ENCODE measurements at regions not wholly inside any gene's neighbourhood (a gene's known extent, or its start where the extent isn't known, plus 50 kb on each side); places are given as distances from the start of the nearest gene placed in this dataset.

DNA sequence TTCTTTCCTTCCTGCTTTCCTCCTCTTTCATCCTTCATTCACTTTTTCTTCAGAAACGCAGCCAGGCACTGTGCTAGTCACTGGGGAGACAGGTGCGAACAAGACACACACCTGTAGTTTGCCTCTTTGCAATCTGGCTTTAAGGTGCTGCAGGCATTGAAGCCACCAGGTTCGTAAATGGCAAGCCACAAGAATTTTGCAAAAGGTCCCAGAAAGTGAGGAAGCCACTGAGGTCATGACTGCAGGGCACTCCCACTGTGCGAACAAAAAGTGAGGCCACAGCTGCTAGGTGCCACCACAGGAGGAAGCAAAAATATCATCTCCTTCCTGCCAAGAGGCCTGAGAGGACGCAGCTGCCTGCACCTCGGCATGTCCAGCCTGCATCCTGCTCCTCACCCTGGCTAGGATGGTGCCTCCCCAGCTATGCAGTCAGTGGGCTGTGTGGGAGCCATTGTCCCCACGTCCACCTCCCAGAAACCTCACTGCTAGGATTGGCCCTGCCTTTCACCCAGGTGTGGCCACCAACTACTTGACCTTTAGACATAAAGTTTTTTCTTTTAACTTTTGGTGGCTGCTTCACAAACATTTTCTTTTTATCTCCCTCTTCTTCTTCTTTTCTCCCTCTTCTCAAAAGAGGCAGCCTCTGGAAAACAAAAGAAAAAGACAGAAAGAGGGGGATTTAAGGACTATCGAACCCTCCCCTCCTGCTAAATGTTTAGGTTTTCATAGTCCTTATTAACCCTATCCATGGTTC lies 230.8 kb downstream of the BCAS1 start:
- Histone ChIP-seq H3K27ac (no peak overlapping the region), H3K36me3 (no peaks in the 10 kb centered on the region), H3K4me1 (no peaks in the 10 kb centered on the region), H3K27me3 (no peaks in the 10 kb centered on the region), H3K9me3 (no peaks in the 10 kb centered on the region), H3K4me3 (no peak overlapping the region)
- TF ChIP-seq POLR2AphosphoS5 (IDR thresholded peaks at IDR 0.05) = peak in 1 of 3 donors; percentile 18
- TF ChIP-seq POLR2A (IDR thresholded peaks at IDR 0.05) = no peak
- intact Hi-C loops (cut with DNase I; ENCODE audit: low total_unique reads) = no loop called here
- peak in 1 of 2 donors; percentile 39 for DNase-seq (ENCODE audit: low spot score in 2 of 2)

- Histone ChIP-seq H3K4me1 (no peaks in the 10 kb centered on the region), H3K27me3 (no peaks in the 10 kb centered on the region), H3K9me3 (no peaks in the 10 kb centered on the region), H3K4me3 (no peak overlapping the region), H3K27ac (no peak overlapping the region), H3K36me3 (no peaks in the 10 kb centered on the region)
- TF ChIP-seq POLR2AphosphoS5 (IDR thresholded peaks at IDR 0.05) = no peak
- TF ChIP-seq, protein P1, sequence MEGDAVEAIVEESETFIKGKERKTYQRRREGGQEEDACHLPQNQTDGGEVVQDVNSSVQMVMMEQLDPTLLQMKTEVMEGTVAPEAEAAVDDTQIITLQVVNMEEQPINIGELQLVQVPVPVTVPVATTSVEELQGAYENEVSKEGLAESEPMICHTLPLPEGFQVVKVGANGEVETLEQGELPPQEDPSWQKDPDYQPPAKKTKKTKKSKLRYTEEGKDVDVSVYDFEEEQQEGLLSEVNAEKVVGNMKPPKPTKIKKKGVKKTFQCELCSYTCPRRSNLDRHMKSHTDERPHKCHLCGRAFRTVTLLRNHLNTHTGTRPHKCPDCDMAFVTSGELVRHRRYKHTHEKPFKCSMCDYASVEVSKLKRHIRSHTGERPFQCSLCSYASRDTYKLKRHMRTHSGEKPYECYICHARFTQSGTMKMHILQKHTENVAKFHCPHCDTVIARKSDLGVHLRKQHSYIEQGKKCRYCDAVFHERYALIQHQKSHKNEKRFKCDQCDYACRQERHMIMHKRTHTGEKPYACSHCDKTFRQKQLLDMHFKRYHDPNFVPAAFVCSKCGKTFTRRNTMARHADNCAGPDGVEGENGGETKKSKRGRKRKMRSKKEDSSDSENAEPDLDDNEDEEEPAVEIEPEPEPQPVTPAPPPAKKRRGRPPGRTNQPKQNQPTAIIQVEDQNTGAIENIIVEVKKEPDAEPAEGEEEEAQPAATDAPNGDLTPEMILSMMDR (IDR thresholded peaks at IDR 0.05) = no peak
- no peak for TF ChIP-seq POLR2A (IDR thresholded peaks at IDR 0.05)
- DNase-seq (ENCODE audit: low spot score in 2 of 2) = no peak
- intact Hi-C loops (cut with DNase I; ENCODE audit: low total_unique reads) = no loop called here
Observed at GRCh38 chr20:53838311-53838868, 232.0 kb downstream of the BCAS1 start.

DNA sequence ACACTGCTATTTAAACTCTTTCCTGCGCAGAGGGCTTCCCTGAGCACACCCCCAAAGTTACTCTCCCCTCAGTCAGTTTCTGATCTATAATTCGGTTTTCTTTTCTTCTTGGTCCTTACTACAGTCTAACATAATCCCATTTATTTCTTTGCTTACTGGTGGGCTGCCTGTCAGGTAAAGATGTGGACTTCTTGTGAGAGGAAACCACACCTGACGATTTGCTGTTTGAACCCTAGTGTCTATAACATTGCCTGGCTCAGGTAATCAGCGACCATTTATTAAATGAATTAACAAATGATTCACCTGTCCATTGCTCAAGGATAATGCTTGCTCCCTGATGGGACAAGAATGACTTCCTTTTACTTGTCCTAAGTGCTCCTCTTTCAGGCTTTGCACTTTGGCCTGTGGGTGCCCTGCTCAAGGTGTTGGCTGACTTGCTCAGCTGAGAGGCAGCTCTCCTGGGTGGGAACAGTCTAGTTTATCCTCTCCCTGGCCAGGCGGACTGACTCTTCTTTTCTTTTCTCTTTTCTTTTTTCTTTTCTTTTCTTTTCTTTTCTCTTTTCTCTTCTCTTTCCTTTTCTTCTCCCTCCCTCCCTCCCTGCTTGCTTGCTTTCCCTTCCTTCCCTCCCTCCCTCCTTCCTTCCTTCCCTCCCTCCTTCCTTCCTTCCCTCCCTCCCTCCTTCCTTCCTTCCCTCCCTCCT lies 233.1 kb downstream of the BCAS1 start:
- Histone ChIP-seq H3K27me3 (no peaks in the 10 kb centered on the region), H3K4me3 (no peak overlapping the region), H3K9me3 (no peaks in the 10 kb centered on the region), H3K36me3 (no peaks in the 10 kb centered on the region), H3K4me1 (no peaks in the 10 kb centered on the region), H3K27ac (no peak overlapping the region)
- intact Hi-C loops (cut with DNase I; ENCODE audit: low total_unique reads) = no loop called here
- TF ChIP-seq POLR2A (IDR thresholded peaks at IDR 0.05) = no peak
- TF ChIP-seq, protein P1 (IDR thresholded peaks at IDR 0.05) = no peak
- no peak for TF ChIP-seq POLR2AphosphoS5 (IDR thresholded peaks at IDR 0.05)
- DNase-seq (ENCODE audit: low spot score in 2 of 2) = no peak

GRCh38 chr20:53834749-53835148 lies 235.6 kb downstream of the BCAS1 start:
- DNase-seq (ENCODE audit: low spot score in 2 of 2) = no peak
- Histone ChIP-seq H3K36me3 (no peaks in the 10 kb centered on the region), H3K27ac (no peak overlapping the region), H3K9me3 (no peaks in the 10 kb centered on the region), H3K4me1 (no peaks in the 10 kb centered on the region), H3K4me3 (no peak overlapping the region), H3K27me3 (no peaks in the 10 kb centered on the region)
- intact Hi-C loops (cut with DNase I; ENCODE audit: low total_unique reads) = no loop called here
- TF ChIP-seq POLR2A (IDR thresholded peaks at IDR 0.05) = no peak
- TF ChIP-seq POLR2AphosphoS5 (IDR thresholded peaks at IDR 0.05) = no peak
- TF ChIP-seq, protein P1 (IDR thresholded peaks at IDR 0.05) = no peak

DNA sequence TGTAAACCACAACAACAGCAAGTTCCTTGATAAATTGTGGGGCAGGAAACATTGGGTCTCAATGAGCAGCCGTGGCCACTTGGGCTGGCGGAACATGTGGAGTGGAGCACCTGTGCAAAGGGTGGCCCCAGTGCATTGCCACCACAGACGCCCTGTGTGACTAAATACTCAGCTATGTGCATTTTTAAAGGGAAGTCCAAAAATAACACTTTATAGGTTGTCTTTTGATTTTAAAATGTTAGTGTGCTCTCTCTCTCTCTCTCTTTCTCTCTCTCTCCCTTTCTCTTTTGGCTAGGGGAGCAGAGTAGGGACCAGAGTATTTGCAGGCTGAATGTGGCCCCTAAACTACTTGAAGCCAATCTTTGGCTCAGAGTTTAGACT lies 236.3 kb downstream of the BCAS1 start:
- TF ChIP-seq POLR2AphosphoS5 (IDR thresholded peaks at IDR 0.05) (no peak), POLR2A (IDR thresholded peaks at IDR 0.05) (no peak)
- H3K36me3 ChIP-seq = no peaks in the 10 kb centered on the region
- no peaks in the 10 kb centered on the region for H3K27me3 ChIP-seq
- H3K4me3 ChIP-seq = no peak overlapping the region
- DNase-seq (ENCODE audit: low spot score in 2 of 2) = no peak
- no peak overlapping the region for H3K27ac ChIP-seq
- intact Hi-C loops (cut with DNase I; ENCODE audit: low total_unique reads) = no loop called here
- H3K9me3 ChIP-seq = no peaks in the 10 kb centered on the region
- no peaks in the 10 kb centered on the region for H3K4me1 ChIP-seq

All from breast epithelium (tissue), 4 donors.